ENCODE measurements at regions not wholly inside any gene's neighbourhood (a gene's known extent, or its start where the extent isn't known, plus 50 kb on each side); places are given as distances from the start of the nearest gene placed in this dataset.

GRCh38 chr5:5953584-5954274 lies 424.6 kb downstream of the MED10 start:
- DNase-seq, result no peak

- DNase-seq, result no peak
Measured at GRCh38 chr5:5951953-5952352, 426.4 kb downstream of the MED10 start.

DNA sequence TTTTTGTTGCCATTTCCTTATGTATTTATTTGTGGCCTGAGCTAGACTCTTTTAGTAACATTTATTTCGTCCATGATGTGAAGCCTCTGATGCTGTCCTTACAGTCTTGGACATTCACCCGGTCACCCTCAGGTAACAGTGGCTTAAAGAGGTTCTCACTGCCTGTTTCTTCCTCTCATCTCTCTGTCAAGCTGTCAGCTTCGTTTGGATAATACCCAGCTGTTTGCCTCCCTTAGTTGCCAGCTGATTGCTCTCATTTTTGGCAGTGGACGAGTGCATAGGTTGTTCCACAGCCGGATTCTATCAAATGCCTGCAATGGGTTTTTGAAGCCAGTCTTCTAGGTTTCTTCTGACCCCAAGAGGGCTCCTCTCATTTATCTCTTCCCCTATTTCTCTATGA lies 427.7 kb downstream of the MED10 start:
- no peak for DNase-seq

DNA sequence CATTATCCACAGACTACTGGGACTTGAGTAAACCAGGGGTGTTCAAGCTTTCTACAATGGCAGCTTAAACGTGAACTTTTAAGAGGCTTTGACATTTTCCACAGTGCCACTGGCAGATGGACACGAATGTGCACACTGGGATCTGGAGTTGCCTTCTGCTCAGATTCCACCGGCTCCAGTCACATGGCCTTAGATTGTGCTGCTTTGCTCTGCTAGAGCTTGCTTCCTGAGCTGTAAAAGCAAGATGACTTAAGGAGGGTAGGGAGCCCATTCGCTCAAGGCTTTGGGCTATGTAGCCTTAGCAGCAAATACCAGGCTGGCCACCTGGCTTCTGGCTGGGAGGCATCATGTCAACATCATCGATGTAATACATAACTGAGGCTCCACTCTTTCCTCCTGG lies 436.9 kb downstream of the MED10 start:
- DNase-seq, result no peak

- no peak for DNase-seq
Measured at GRCh38 chr5:5939759-5940370, 438.5 kb downstream of the MED10 start.

GRCh38 chr5:5933651-5934050 lies 444.7 kb downstream of the MED10 start:
- DNase-seq, result no peak

- no peak for DNase-seq
Measured at GRCh38 chr5:5932824-5933223, 445.5 kb downstream of the MED10 start.

DNA sequence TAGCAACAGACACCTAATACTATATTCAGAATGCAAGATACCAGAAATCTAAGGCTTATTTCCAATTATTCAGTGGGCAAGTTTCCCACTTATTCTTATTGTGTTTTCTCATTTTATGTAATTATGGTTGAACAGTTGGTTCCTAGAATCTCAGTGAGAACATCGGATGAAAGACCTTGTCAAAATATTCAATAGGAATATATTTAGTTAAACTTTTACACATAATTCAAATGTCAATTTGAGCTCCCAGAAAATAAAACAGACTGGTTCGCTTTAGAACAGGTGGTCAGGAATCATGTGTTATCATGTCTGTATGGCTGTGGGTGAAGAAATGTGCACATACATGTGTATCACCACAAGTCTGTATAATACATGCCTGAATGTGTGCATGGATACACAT lies 447.8 kb downstream of the MED10 start:
- no peak for DNase-seq

- DNase-seq, result no peak
Measured at GRCh38 chr5:5929291-5930020, 448.9 kb downstream of the MED10 start.

GRCh38 chr5:5925191-5925590 lies 453.2 kb downstream of the MED10 start:
- no peak for DNase-seq

DNA sequence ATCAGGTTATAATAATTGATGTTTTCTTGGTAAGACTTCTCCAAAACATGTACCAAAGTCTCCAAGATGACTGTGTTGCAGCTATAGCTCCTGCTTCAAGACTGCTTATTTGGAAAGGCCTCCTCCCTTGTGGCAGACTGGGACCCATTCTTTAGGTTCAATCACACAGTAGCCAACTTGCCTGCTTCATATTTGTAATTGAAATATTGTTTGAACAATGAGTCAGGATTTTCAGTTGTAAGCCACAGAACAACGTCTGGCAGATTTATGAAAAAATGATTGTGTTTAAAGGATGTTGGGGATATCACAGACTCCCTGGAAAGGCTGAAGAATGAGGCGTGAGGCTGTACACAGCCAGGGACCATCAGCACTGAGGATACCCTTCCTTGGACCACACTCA lies 458.9 kb downstream of the MED10 start:
- DNase-seq, result no peak

- no peak for DNase-seq
Measured at GRCh38 chr5:5906778-5907177, 471.6 kb downstream of the MED10 start.

DNA sequence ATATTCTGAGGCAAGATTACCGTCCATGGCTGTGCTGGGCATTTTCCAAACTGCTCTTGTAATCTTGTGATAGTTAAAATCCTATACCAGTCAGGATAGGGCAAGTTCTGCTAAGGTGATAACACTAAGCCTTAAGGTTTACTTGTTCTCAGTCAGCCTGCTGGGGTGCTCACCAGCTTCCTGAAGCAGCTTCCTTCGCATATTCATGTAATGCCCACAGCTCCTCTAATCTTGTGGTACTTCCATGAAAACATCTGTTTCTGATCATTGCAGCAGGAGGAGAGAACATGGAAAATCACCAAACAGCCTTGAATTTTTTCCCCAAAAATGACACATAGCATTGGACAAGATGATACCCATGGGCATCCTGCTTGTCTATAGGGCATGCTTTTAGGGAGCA lies 473.2 kb downstream of the MED10 start:
- DNase-seq, result no peak

DNA sequence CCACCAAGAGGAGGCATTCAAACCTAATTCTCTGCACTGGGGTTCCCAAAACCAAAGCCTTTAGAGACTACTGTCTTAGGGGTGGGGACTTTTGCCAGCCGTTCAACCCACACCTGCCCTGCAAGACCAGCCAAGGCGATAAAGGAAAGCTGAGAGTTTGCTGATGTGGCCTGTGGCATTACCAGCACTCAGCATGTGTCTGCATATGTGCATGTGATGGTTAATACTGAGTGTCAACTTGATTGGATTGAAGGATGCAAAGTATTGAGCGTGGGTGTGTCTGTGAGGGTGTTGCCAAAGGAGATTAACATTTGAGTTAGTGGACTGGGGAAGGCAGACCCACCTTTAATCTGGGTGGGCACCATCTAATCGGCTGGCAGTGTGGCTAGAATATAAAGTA lies 474.2 kb downstream of the MED10 start:
- DNase-seq, result no peak

- no peak for DNase-seq
Measured at GRCh38 chr5:5902678-5903646, 475.4 kb downstream of the MED10 start.

DNA sequence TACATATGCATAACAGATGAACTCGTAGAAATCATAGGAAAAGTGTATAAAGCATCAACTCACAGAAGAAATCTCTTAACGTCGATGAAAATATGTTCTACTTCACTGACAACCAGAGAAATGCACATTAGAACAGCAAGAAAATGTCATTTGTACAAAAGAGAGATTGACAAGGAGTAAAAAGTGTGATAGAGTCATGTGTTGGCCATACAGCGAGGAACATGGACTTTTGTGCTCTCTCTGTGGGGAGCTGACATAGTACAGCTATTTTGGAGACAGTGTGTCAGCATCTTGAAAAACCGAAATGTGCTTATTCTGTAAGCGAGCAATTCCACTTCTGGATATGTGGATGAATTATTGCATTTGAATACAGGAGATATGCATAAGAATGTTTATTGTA lies 477.9 kb downstream of the ICE1 start:
- no peak for DNase-seq

DNA sequence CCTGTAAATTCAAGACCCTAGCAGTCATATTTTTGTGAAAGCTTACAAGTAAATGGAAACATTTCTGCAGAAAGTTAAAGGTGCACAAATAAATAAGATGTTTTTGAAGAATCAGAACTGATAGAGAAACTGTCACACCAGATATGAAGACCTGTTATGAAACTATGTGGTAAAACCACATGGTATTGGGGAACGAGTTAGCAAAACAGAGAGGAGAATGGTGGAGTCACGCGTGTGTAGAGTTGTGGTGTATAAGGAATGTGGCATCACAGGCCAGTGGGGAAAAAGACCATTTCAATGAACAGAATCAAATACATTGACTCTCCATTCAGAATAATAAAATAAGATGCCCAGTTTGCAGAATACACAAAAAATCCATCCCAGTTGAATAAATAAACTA lies 477.2 kb downstream of the ICE1 start:
- DNase-seq, result no peak

GRCh38 chr5:5888284-5888683 lies 465.8 kb downstream of the ICE1 start:
- DNase-seq, result no peak

DNA sequence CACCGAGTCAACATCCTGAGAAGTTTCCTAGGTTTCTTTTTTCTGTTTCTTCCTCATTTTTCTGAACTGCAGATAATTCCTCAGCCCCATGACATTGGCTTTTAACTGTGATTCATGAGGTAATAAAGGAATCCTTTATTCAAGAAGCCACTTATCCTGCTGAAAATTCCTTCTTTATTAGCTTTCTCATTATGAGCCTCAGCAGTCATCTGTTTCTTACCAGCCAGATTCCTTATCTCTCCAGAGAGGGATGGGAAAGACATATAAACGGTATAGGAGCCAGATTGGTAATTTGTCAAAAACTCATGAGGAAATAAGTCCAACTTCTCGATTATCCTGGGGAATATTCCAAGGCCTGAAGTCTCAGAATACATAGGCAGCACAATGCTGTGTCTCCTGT lies 465.4 kb downstream of the ICE1 start:
- DNase-seq, result no peak

GRCh38 chr5:5886812-5887486 lies 464.5 kb downstream of the ICE1 start:
- DNase-seq, result no peak

DNA sequence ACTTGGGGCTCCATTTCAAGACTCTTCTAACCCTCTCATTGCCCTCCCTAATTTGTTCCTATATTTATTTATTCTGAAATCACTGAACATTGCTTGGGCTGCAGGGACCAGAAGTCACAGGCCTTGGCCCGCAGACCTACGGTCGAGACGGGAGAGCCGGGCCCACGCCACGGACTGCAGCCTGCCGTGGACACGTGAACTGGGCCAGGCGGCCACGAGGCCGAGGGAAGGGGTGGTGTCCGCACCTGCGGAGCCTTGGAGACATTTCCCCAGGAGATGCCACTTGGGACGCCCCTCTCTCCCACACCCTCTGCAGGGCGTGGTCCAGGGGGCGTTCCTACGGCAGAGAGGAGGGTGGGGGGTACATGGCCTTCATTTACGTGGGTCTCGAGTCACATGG lies 463.9 kb downstream of the ICE1 start:
- no peak for DNase-seq

GRCh38 chr5:5885782-5886181 lies 463.3 kb downstream of the ICE1 start:
- DNase-seq, result no peak

Data from muscle of arm (tissue), 1 donor.